Gastrocnemius medialis (tissue), 4 donors: ENCODE measurements at regions not wholly inside any gene's neighbourhood (a gene's known extent, or its start where the extent isn't known, plus 50 kb on each side); places are given as distances from the start of the nearest gene placed in this dataset.

Experiments
- POLR2A ChIP-seq, 2 donors: fragments of 450-650 bp; IDR thresholded peaks; one replicate each; pipeline ENCODE4 v1.6.1; 2017; ENCODE audit warnings: antibody characterized with exemption in 2 of 2, mild to moderate bottlenecking in 2 of 2, moderate library complexity in 2 of 2
- TF ChIP-seq, protein P1 (sequence below), 5 experiments: fragments of 450-650 bp in 3 of 5; fragments of 200-600 bp in 2 of 5; sonication (generic) in 2 of 5; IDR thresholded peaks in 4 of 5; conservative IDR thresholded peaks in 1 of 5; 1 replicate in 4 of 5; 2 replicates in 1 of 5; pipeline ENCODE4 v1.5.1; 2016 to 2019; ENCODE audit warnings: antibody characterized with exemption in 5 of 5, mild to moderate bottlenecking in 3 of 5, moderate library complexity in 3 of 5

DNA sequence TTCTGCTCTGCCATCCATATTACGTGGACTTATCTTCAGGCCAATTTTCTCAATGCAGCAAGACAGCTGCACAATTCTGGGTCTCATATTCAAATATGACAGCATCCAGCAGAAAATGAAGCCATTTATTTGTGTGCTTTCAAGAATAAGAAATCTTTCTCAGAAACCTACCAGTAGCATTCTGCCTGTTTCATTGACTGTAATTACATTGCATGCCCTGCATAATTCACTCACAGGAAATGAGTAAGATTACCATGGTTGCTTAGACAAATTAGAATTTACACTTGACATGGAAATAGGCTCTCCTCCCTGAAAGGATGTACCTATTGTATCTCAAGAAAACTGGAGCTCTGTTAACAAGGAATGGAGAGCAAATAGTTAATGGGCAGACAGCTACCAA, 346.6 kb upstream of the DCBLD2 start:
- TF ChIP-seq, protein P1, sequence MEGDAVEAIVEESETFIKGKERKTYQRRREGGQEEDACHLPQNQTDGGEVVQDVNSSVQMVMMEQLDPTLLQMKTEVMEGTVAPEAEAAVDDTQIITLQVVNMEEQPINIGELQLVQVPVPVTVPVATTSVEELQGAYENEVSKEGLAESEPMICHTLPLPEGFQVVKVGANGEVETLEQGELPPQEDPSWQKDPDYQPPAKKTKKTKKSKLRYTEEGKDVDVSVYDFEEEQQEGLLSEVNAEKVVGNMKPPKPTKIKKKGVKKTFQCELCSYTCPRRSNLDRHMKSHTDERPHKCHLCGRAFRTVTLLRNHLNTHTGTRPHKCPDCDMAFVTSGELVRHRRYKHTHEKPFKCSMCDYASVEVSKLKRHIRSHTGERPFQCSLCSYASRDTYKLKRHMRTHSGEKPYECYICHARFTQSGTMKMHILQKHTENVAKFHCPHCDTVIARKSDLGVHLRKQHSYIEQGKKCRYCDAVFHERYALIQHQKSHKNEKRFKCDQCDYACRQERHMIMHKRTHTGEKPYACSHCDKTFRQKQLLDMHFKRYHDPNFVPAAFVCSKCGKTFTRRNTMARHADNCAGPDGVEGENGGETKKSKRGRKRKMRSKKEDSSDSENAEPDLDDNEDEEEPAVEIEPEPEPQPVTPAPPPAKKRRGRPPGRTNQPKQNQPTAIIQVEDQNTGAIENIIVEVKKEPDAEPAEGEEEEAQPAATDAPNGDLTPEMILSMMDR (IDR thresholded peaks at IDR 0.05 in 4 of 5, conservative IDR thresholded peaks at IDR 0.05 in 1 of 5) = no peak
- TF ChIP-seq POLR2A (IDR thresholded peaks at IDR 0.05) = no peak
